ENCODE measurements at regions not wholly inside any gene's neighbourhood (a gene's known extent, or its start where the extent isn't known, plus 50 kb on each side); places are given as distances from the start of the nearest gene placed in this dataset.

- DNase-seq = no peak
Measured at GRCh38 chr5:133681896-133682295, 69.6 kb upstream of the FSTL4 start.

- DNase-seq = no peak
Measured at GRCh38 chr5:133680830-133681565, 68.7 kb upstream of the FSTL4 start.

GRCh38 chr5:133679534-133679933 is 67.2 kb upstream of the FSTL4 start:
- DNase-seq = no peak

GRCh38 chr5:133675376-133676154 is 63.2 kb upstream of the FSTL4 start:
- no peak for DNase-seq

GRCh38 chr5:133670336-133670735 is 58.0 kb upstream of the FSTL4 start:
- no peak for DNase-seq

GRCh38 chr5:133669472-133669871 is 57.1 kb upstream of the FSTL4 start:
- DNase-seq = no peak

- no peak for DNase-seq
Measured at GRCh38 chr5:133668458-133668857, 56.1 kb upstream of the FSTL4 start.

- DNase-seq = no peak
Measured at GRCh38 chr5:133667217-133667616, 54.9 kb upstream of the FSTL4 start.

GRCh38 chr5:133665571-133665970 is 53.2 kb upstream of the FSTL4 start:
- DNase-seq = no peak

GRCh38 chr5:133664422-133664821 is 52.1 kb upstream of the FSTL4 start:
- no peak for DNase-seq

- DNase-seq = no peak
Measured at GRCh38 chr5:133663397-133664054, 51.2 kb upstream of the FSTL4 start.

GRCh38 chr5:133662578-133662977 is 50.2 kb upstream of the FSTL4 start:
- DNase-seq = no peak

All from CD4-positive, alpha-beta T cell treated with Interleukin-4 for 4 hours (primary cell).